Breast epithelium (tissue), 4 donors: ENCODE measurements at regions not wholly inside any gene's neighbourhood (a gene's known extent, or its start where the extent isn't known, plus 50 kb on each side); places are given as distances from the start of the nearest gene placed in this dataset.

Source experiments
- DNase-seq, 2 donors: peaks; one replicate each; pipeline ENCODE4 v3.0.0-alpha.2; 2019; ENCODE audit warnings: low spot score in 2 of 2
- H3K27ac ChIP-seq, 2 donors: fragments of 200-600 bp; sonication (generic) in 1 of 2; one replicate each; pipeline ENCODE4 v1.5.1; 2016 to 2019; ENCODE audit warnings: mild to moderate bottlenecking in 1 of 2
- H3K27me3 ChIP-seq, 2 donors: fragments of 200-600 bp; sonication (generic) in 1 of 2; one replicate each; pipeline versions ENCODE4 v1.5.1 to v1.6.0; 2017 to 2019; ENCODE audit warnings: control low read depth in 1 of 2, mild to moderate bottlenecking in 1 of 2
- H3K36me3 ChIP-seq: fragments of 200-600 bp; one replicate; pipeline ENCODE4 v1.5.1; 2019
- H3K4me1 ChIP-seq, 2 donors: fragments of 200-600 bp; sonication (generic); one replicate each; pipeline ENCODE4 v1.5.1; 2016 to 2019; ENCODE audit warnings: control low read depth in 1 of 2
- H3K4me3 ChIP-seq, 3 donors: fragments of 200-600 bp; sonication (generic); 1 replicate in 2 of 3; 2 replicates in 1 of 3; pipeline ENCODE4 v1.5.1; 2016 to 2019; ENCODE audit warnings: mild to moderate bottlenecking in 3 of 3, moderate library complexity in 2 of 3
- H3K9me3 ChIP-seq, 2 donors: fragments of 200-600 bp; sonication (generic) in 1 of 2; one replicate each; pipeline ENCODE4 v1.5.1; 2016 to 2019; ENCODE audit warnings: control low read depth in 1 of 2
- POLR2A ChIP-seq: fragments of 450-650 bp; IDR thresholded peaks from one replicate; pipeline ENCODE4 v1.6.1; 2016; ENCODE audit warnings: antibody characterized with exemption, mild to moderate bottlenecking, moderate library complexity
- POLR2AphosphoS5 ChIP-seq, 3 donors: sonication (generic); formaldehyde crosslinking; IDR thresholded peaks; one replicate each; pipeline ENCODE4 v1.6.1; 2017; ENCODE audit warnings: antibody characterized with exemption in 3 of 3
- intact Hi-C: fragments of 100-400 bp; cut with DNase I; formaldehyde crosslinking; loops from one replicate; pipeline ENCODE4 v1.15.1; 2023; ENCODE audit warnings: low total_unique reads
- TF ChIP-seq, protein P1 (sequence below), 3 donors: fragments of 450-650 bp; IDR thresholded peaks; one replicate each; pipeline ENCODE4 v1.5.1; 2016 to 2017; ENCODE audit warnings: antibody characterized with exemption in 3 of 3, mild to moderate bottlenecking in 3 of 3, moderate library complexity in 3 of 3

DNA sequence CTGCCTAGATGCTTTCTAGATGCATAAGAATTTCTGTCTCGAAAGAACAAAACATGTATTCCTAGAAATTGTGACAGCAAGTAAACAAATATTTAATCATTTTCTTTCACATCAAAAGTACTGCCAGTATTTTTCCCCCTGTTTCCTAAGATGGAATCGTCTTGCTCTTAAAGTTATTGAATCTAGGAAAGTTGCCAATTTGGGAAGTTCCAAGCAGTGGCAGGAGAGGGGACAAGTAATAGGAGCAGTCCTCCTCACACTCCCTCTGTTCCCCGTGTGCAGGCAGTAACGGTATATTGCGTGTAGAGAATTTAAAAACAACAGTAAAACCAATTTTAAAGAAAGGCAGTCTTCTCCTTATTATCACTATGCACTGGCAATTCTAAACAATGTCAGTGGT is 619.8 kb downstream of the TBL1XR1 start:
- TF ChIP-seq, protein P1, sequence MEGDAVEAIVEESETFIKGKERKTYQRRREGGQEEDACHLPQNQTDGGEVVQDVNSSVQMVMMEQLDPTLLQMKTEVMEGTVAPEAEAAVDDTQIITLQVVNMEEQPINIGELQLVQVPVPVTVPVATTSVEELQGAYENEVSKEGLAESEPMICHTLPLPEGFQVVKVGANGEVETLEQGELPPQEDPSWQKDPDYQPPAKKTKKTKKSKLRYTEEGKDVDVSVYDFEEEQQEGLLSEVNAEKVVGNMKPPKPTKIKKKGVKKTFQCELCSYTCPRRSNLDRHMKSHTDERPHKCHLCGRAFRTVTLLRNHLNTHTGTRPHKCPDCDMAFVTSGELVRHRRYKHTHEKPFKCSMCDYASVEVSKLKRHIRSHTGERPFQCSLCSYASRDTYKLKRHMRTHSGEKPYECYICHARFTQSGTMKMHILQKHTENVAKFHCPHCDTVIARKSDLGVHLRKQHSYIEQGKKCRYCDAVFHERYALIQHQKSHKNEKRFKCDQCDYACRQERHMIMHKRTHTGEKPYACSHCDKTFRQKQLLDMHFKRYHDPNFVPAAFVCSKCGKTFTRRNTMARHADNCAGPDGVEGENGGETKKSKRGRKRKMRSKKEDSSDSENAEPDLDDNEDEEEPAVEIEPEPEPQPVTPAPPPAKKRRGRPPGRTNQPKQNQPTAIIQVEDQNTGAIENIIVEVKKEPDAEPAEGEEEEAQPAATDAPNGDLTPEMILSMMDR (IDR thresholded peaks at IDR 0.05): no peak
- no peak for TF ChIP-seq POLR2A
- no peak for TF ChIP-seq POLR2AphosphoS5 (IDR thresholded peaks at IDR 0.05)
- no peak for DNase-seq
- H3K27ac ChIP-seq: no peak overlapping the region
- no peaks in the 10 kb centered on the region for H3K9me3 ChIP-seq
- intact Hi-C loops: no loop called here
- H3K4me1 ChIP-seq: no peaks in the 10 kb centered on the region
- H3K36me3 ChIP-seq: no peaks in the 10 kb centered on the region
- H3K4me3 ChIP-seq: no peak overlapping the region
- no peaks in the 10 kb centered on the region for H3K27me3 ChIP-seq

DNA sequence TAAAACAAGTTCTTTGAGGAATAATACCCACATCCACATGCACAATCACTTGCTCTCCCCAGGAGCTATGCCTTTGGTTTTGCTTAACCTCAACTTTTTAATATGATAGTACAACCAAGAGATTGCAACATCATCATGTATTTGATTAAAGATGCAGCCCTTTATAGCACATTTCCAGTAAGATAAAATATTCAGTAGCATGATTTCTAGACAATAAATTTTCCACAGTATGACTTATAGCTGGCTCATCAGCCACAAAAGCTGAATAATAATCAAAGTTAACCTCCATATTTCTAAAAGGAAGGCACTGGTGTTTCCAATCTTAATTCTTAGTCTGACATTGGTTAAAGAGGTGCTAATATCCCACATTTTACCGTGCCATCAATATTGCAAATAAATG is 622.5 kb downstream of the TBL1XR1 start:
- no peak for DNase-seq
- Histone ChIP-seq H3K36me3 (no peaks in the 10 kb centered on the region), H3K9me3 (no peaks in the 10 kb centered on the region), H3K4me1 (no peaks in the 10 kb centered on the region), H3K4me3 (no peak overlapping the region), H3K27ac (no peak overlapping the region), H3K27me3 (no peaks in the 10 kb centered on the region)
- no peak for TF ChIP-seq POLR2A
- no peak for TF ChIP-seq POLR2AphosphoS5 (IDR thresholded peaks at IDR 0.05)
- TF ChIP-seq, protein P1 (IDR thresholded peaks at IDR 0.05): no peak
- intact Hi-C loops: loop anchor here (5.0 kb wide), 1 partner anchor 1882 kb away; no protein-coding TSS in a partner anchor

DNA sequence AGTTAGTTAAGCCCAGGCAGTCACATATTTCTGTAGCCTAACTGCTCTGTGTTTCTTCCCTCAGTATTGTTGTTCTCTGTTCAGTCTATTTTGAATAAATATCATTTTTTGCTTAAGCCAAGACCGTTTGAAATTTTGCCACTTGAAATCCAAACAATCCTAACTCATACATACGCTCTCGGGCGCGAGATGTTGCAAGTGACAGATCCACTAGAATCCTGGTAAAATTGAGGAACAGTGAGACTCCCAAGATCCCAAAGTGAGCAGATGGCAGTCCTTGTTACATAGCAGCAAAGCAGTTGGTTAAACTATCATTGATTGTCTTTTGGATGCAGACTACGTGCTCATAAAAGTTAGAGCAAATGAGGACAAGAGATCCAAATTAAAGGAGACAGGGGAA is 625.4 kb downstream of the TBL1XR1 start:
- Histone ChIP-seq H3K4me1 (no peaks in the 10 kb centered on the region), H3K36me3 (no peaks in the 10 kb centered on the region), H3K27ac (no peak overlapping the region), H3K4me3 (no peak overlapping the region), H3K9me3 (no peaks in the 10 kb centered on the region), H3K27me3 (no peaks in the 10 kb centered on the region)
- TF ChIP-seq POLR2AphosphoS5 (IDR thresholded peaks at IDR 0.05) (no peak), POLR2A (no peak)
- TF ChIP-seq, protein P1 (IDR thresholded peaks at IDR 0.05): no peak
- DNase-seq: no peak
- intact Hi-C loops: loop anchor here (5.0 kb wide), 1 partner anchor 1880 kb away; no protein-coding TSS in a partner anchor

DNA sequence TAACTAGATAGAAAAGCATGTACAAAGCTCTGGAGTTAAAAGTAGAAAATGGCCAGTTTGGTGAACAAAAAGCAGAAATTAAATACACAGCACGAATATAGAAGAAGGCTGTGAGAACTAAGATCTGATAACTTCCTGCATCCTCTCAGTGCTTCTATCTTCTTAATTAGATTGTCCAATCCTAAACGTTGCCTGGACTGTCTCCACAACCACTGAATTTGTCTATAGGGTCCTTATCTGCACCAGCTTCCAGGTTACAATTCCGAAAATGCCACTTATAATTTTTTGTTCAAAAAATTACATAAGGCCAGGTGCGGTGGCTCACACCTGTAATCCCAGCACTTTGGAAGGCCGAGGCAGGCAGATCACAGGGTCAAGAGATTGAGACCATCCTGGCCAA is 626.3 kb downstream of the TBL1XR1 start:
- Histone ChIP-seq H3K36me3 (no peaks in the 10 kb centered on the region), H3K9me3 (no peaks in the 10 kb centered on the region), H3K4me1 (no peaks in the 10 kb centered on the region), H3K27me3 (no peaks in the 10 kb centered on the region), H3K27ac (no peak overlapping the region), H3K4me3 (no peak overlapping the region)
- no peak for DNase-seq
- intact Hi-C loops: loop anchor here (5.0 kb wide), 1 partner anchor 1879 kb away; no protein-coding TSS in a partner anchor
- no peak for TF ChIP-seq POLR2A
- TF ChIP-seq POLR2AphosphoS5 (IDR thresholded peaks at IDR 0.05): no peak
- TF ChIP-seq, protein P1 (IDR thresholded peaks at IDR 0.05): no peak

DNA sequence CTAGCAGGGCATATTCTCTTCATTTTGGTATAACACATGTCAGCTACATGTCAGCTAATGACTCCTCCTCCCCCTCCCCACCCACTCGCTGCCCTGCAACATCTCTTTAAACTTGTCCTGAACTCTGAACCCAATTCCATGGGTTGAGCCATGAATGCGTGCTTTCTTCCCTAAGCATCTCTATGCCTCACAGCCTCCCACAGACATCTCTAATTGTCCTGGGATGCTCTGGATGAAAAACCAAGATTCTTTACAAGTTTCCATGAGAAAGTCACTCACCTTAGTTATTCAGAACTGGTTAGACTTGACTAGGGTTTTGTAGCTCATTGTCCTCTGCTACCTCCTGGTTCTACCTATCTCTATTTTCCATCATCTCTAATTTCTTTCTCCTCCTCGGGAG is 629.1 kb downstream of the TBL1XR1 start:
- TF ChIP-seq POLR2A: no peak
- TF ChIP-seq, protein P1 (IDR thresholded peaks at IDR 0.05): no peak
- TF ChIP-seq POLR2AphosphoS5 (IDR thresholded peaks at IDR 0.05): no peak
- H3K27me3 ChIP-seq: no peaks in the 10 kb centered on the region

More for the DNA sequence above, 629.1 kb downstream of the TBL1XR1 start:
- Histone ChIP-seq H3K4me3 (no peak overlapping the region), H3K9me3 (no peaks in the 10 kb centered on the region), H3K27ac (no peak overlapping the region), H3K4me1 (no peaks in the 10 kb centered on the region), H3K36me3 (no peaks in the 10 kb centered on the region)
- no peak for DNase-seq
- intact Hi-C loops: no loop called here
